ENCODE measurements at regions not wholly inside any gene's neighbourhood (a gene's known extent, or its start where the extent isn't known, plus 50 kb on each side); places are given as distances from the start of the nearest gene placed in this dataset.

DNA sequence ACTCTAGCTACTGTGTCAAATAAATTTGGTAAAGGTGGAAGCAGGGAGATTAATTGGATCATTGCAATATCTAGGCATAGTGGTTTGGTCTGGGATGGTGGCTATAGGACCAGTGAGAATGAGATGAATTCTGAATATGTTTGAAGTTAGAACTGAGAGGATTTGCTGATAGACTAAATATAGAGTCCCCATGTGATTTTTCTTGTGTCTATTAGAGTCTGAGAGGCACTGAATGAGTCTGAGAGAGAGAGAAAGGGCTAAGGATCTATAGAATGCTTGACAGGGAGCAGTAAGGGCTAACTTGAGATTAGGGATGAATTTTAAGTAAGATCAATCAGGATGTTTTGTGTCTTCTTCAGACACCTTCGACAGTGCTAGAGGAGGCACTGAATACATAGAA is 77.9 kb upstream of the CHL1 start:
- dilution Hi-C loops (cut with MboI; ENCODE audit: extremely low pct_ligation_motif_present, low sequenced_read_pairs) = no loop called here
- no peaks in the 10 kb centered on the region for H3K27me3 ChIP-seq (ENCODE audit: control insufficient read depth, extremely low read depth, insufficient read depth, low read length)

DNA sequence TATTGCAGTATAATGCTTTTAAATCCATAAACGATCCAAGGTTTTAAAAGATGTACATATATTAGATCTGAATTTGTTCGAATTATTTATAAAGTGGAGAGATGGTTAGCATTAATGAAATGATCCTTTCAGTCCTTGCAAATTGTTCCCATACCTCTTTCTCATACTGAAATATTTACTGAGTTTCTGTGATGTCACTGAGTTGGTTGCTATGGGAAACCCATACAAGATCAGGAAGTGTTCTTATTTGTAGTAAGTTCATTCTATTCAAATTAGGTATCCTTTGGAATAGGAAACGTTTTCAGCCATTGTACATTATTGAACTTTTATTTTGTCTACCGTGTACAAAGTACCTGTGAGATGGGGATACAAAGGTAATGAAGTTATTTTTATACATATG is 73.2 kb upstream of the CHL1 start:
- Histone ChIP-seq H3K9me1 (ENCODE audit: control insufficient read depth, extremely low read depth, insufficient read depth, low read length) (no peaks in the 10 kb centered on the region), H2AFZ (ENCODE audit: control insufficient read depth, low read length) (no peak overlapping the region), H3K9me3 (ENCODE audit: control insufficient read depth, low read depth, low read length) (no peaks in the 10 kb centered on the region), H3K9ac (ENCODE audit: control insufficient read depth, extremely low read depth, insufficient read depth, low read length) (no peak overlapping the region), H3K4me1 (ENCODE audit: control insufficient read depth, extremely low read depth, insufficient read depth, low read length) (no peaks in the 10 kb centered on the region), H4K20me1 (ENCODE audit: control insufficient read depth, extremely low read depth, insufficient read depth, low read length) (no peaks in the 10 kb centered on the region), H3K27me3 (ENCODE audit: control insufficient read depth, extremely low read depth, insufficient read depth, low read length) (no peaks in the 10 kb centered on the region), H3K4me3 (ENCODE audit: control insufficient read depth in 2 of 3, extremely low read depth in 1 of 3, insufficient read depth in 2 of 3, low read depth in 1 of 3, low read length in 3 of 3) (no peak overlapping the region), H3K36me3 (ENCODE audit: control insufficient read depth in 2 of 2, extremely low read depth in 1 of 2, insufficient read depth in 2 of 2, low read length in 2 of 2) (no peaks in the 10 kb centered on the region), H3K27ac (ENCODE audit: control insufficient read depth, insufficient read depth, low read length) (no peak overlapping the region), H3K79me2 (ENCODE audit: control insufficient read depth, insufficient read depth, low read length) (no peaks in the 10 kb centered on the region), H3K4me2 (ENCODE audit: control insufficient read depth, extremely low read depth, insufficient read depth, low read depth, low read length) (no peak overlapping the region)
- no peak for FAIRE-seq
- dilution Hi-C loops (cut with MboI; ENCODE audit: extremely low pct_ligation_motif_present, low sequenced_read_pairs) = no loop called here
- no peak for DNase-seq (ENCODE audit: low read depth, low spot score)
- TF ChIP-seq, protein P1, sequence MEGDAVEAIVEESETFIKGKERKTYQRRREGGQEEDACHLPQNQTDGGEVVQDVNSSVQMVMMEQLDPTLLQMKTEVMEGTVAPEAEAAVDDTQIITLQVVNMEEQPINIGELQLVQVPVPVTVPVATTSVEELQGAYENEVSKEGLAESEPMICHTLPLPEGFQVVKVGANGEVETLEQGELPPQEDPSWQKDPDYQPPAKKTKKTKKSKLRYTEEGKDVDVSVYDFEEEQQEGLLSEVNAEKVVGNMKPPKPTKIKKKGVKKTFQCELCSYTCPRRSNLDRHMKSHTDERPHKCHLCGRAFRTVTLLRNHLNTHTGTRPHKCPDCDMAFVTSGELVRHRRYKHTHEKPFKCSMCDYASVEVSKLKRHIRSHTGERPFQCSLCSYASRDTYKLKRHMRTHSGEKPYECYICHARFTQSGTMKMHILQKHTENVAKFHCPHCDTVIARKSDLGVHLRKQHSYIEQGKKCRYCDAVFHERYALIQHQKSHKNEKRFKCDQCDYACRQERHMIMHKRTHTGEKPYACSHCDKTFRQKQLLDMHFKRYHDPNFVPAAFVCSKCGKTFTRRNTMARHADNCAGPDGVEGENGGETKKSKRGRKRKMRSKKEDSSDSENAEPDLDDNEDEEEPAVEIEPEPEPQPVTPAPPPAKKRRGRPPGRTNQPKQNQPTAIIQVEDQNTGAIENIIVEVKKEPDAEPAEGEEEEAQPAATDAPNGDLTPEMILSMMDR (optimal IDR thresholded peaks at IDR 0.05 in 1 of 3, IDR thresholded peaks at IDR 0.05 in 1 of 3, conservative IDR thresholded peaks at IDR 0.05 in 1 of 3; ENCODE audit: extremely low read depth in 1 of 3, insufficient read depth in 2 of 3, low read length in 3 of 3) = no peak
- TF ChIP-seq EZH2 (IDR thresholded peaks at IDR 0.05; ENCODE audit: low read length) = no peak

More for the DNA sequence above, 77.9 kb upstream of the CHL1 start:
- no peak overlapping the region for H3K27ac ChIP-seq (ENCODE audit: control insufficient read depth, insufficient read depth, low read length)
- TF ChIP-seq, protein P1 (optimal IDR thresholded peaks at IDR 0.05 in 1 of 3, IDR thresholded peaks at IDR 0.05 in 1 of 3, conservative IDR thresholded peaks at IDR 0.05 in 1 of 3; ENCODE audit: extremely low read depth in 1 of 3, insufficient read depth in 2 of 3, low read length in 3 of 3) = no peak
- no peak for TF ChIP-seq EZH2 (IDR thresholded peaks at IDR 0.05; ENCODE audit: low read length)
- H3K4me2 ChIP-seq (ENCODE audit: control insufficient read depth, extremely low read depth, insufficient read depth, low read depth, low read length) = no peak overlapping the region
- no peak for DNase-seq (ENCODE audit: low read depth, low spot score)
- H2AFZ ChIP-seq (ENCODE audit: control insufficient read depth, low read length) = no peak overlapping the region
- H3K36me3 ChIP-seq (ENCODE audit: control insufficient read depth in 2 of 2, extremely low read depth in 1 of 2, insufficient read depth in 2 of 2, low read length in 2 of 2) = no peaks in the 10 kb centered on the region
- H3K4me1 ChIP-seq (ENCODE audit: control insufficient read depth, extremely low read depth, insufficient read depth, low read length) = no peaks in the 10 kb centered on the region
- no peak for FAIRE-seq
- no peaks in the 10 kb centered on the region for H3K79me2 ChIP-seq (ENCODE audit: control insufficient read depth, insufficient read depth, low read length)
- H3K9me1 ChIP-seq (ENCODE audit: control insufficient read depth, extremely low read depth, insufficient read depth, low read length) = no peaks in the 10 kb centered on the region
- H3K9me3 ChIP-seq (ENCODE audit: control insufficient read depth, low read depth, low read length) = no peaks in the 10 kb centered on the region
- no peaks in the 10 kb centered on the region for H4K20me1 ChIP-seq (ENCODE audit: control insufficient read depth, extremely low read depth, insufficient read depth, low read length)
- no peak overlapping the region for H3K9ac ChIP-seq (ENCODE audit: control insufficient read depth, extremely low read depth, insufficient read depth, low read length)
- no peak overlapping the region for H3K4me3 ChIP-seq (ENCODE audit: control insufficient read depth in 2 of 3, extremely low read depth in 1 of 3, insufficient read depth in 2 of 3, low read depth in 1 of 3, low read length in 3 of 3)

Data from keratinocyte (primary cell).